HCT116 (cell line): ENCODE measurements at regions not wholly inside any gene's neighbourhood (a gene's known extent, or its start where the extent isn't known, plus 50 kb on each side); places are given as distances from the start of the nearest gene placed in this dataset.

Experiments
- ATAC-seq: fragments of 200-7000 bp; cut with Tn5 transposase; 2 replicates; pipeline ENCODE4 v1.9.1; 2020; ENCODE audit warnings: mild to moderate bottlenecking, moderate library complexity
- BruUV-seq: library from RNA; stranded (reverse); fragments of 400-500 nt; replicated peaks from 2 replicates; lab custom pipeline; 2021; lab: Mats Ljungman, UMichigan
- CTCF ChIA-PET: fragments of 300-600 bp; sonication (Branson Sonifier 250); formaldehyde crosslinking; loops from one replicate; lab custom pipeline; 2021; ENCODE audit warnings: antibody characterized with exemption; lab: Charles Lee
- POLR2A ChIA-PET: fragments of 300-600, 350-600 bp; sonication (Branson Sonifier 250); formaldehyde crosslinking; loops from one replicate; lab custom pipeline; 2021; ENCODE audit warnings: antibody characterized with exemption; lab: Charles Lee
- RAD21 ChIA-PET, 2 experiments: fragments of 300-600 bp; sonication (Branson Sonifier 250); formaldehyde crosslinking; loops; one replicate each; lab custom pipeline; 2023; ENCODE audit warnings: low total read pairs in 2 of 2; ENCODE audit not compliant: uncharacterized antibody in 2 of 2, unreplicated experiment in 2 of 2, low non-redundant PET in 1 of 2; lab: Charles Lee
- DNase-seq: peaks from one replicate; pipeline ENCODE4 v3.0.0-alpha.2; 2010; ENCODE audit warnings: low read depth, low spot score
- H2AFZ ChIP-seq: fragments of 200-600 bp; shearing (Covaris generic), sonication (generic); 2 replicates; pipeline ENCODE4 v1.6.1; 2017; ENCODE audit warnings: low read depth, mixed run types, mixed read lengths, antibody characterized with exemption, low read length; ENCODE audit not compliant: poor library complexity, severe bottlenecking
- H3K27ac ChIP-seq: 2 replicates; pipeline ENCODE4 v1.5.1; 2012; ENCODE audit warnings: low read depth, low read length
- H3K27me3 ChIP-seq: fragments of 200-600 bp; sonication (generic); 2 replicates; pipeline ENCODE4 v1.6.1; 2016; ENCODE audit warnings: mixed run types, low read length, mixed read lengths; ENCODE audit not compliant: insufficient read depth
- H3K36me3 ChIP-seq, 2 experiments: fragments of 200-500 bp in 1 of 2; fragments of 200-600 bp in 1 of 2; sonication (Bioruptor generic) in 1 of 2; sonication (generic) in 1 of 2; 2 replicates each; pipeline versions ENCODE4 v1.5.1 to v1.6.1; 2014 to 2016; ENCODE audit warnings: low read length in 2 of 2, inconsistent platforms in 1 of 2, mixed read lengths in 1 of 2, mixed run types in 1 of 2; ENCODE audit not compliant: insufficient read depth in 2 of 2, control insufficient read depth in 1 of 2
- H3K4me1 ChIP-seq, 2 experiments: fragments of 200-600 bp in 1 of 2; sonication (generic) in 1 of 2; 2 replicates each; pipeline versions ENCODE4 v1.5.1 to v1.6.1; 2012 to 2017; ENCODE audit warnings: low read length in 2 of 2, inconsistent platforms in 1 of 2, mild to moderate bottlenecking in 1 of 2, mixed read lengths in 1 of 2, mixed run types in 1 of 2, moderate library complexity in 1 of 2; ENCODE audit not compliant: insufficient read depth in 2 of 2, control insufficient read depth in 1 of 2
- H3K4me2 ChIP-seq: fragments of 200-600 bp; sonication (generic); 2 replicates; pipeline ENCODE4 v1.6.1; 2017; ENCODE audit warnings: mixed run types, low read length, mixed read lengths
- H3K4me3 ChIP-seq, 2 experiments: fragments of 200-600 bp in 1 of 2; sonication (generic) in 1 of 2; replicated peaks in 1 of 2; 2 replicates each; pipeline ENCODE4 v1.5.1; 2011 to 2016; ENCODE audit warnings: low read length in 2 of 2, control low read depth in 1 of 2, low read depth in 1 of 2, mild to moderate bottlenecking in 1 of 2, mixed read lengths in 1 of 2, mixed run types in 1 of 2
- H3K79me2 ChIP-seq: fragments of 200-600 bp; sonication (generic); 2 replicates; pipeline ENCODE4 v1.6.1; 2017; ENCODE audit warnings: mild to moderate bottlenecking, mixed run types, low read length, moderate library complexity, mixed read lengths; ENCODE audit not compliant: insufficient read depth
- H3K9ac ChIP-seq: fragments of 200-600 bp; sonication (generic); 2 replicates; pipeline ENCODE4 v1.6.1; 2016; ENCODE audit warnings: low read length, mixed read lengths
- H3K9me2 ChIP-seq: fragments of 200-600 bp; sonication (generic), shearing (Covaris generic); 2 replicates; pipeline ENCODE4 v1.6.1; 2017; ENCODE audit warnings: mixed run types, mild to moderate bottlenecking, moderate library complexity; ENCODE audit not compliant: insufficient read depth
- H3K9me3 ChIP-seq, 2 experiments: fragments of 200-500 bp in 1 of 2; fragments of 200-600 bp in 1 of 2; sonication (Bioruptor generic) in 1 of 2; sonication (generic) in 1 of 2; 2 replicates each; pipeline ENCODE4 v1.6.1; 2014 to 2017; ENCODE audit warnings: low read length in 2 of 2, mixed read lengths in 2 of 2, inconsistent platforms in 1 of 2, low read depth in 1 of 2, mild to moderate bottlenecking in 1 of 2, mixed run types in 1 of 2, moderate library complexity in 1 of 2; ENCODE audit not compliant: control insufficient read depth in 1 of 2, insufficient read depth in 1 of 2
- H4K20me1 ChIP-seq: fragments of 200-600 bp; sonication (generic), shearing (Covaris generic); 2 replicates; pipeline ENCODE4 v1.6.1; 2017; ENCODE audit warnings: mixed run types, mild to moderate bottlenecking, moderate library complexity; ENCODE audit not compliant: insufficient read depth
- CEBPB ChIP-seq: IDR thresholded peaks from 2 replicates; pipeline ENCODE4 v1.6.1; 2012; ENCODE audit warnings: low read depth
- CTCF ChIP-seq, 3 experiments: fragments of 200-600 bp in 1 of 3; sonication (generic) in 1 of 3; IDR thresholded peaks in 2 of 3; conservative IDR thresholded peaks in 1 of 3; 2 replicates each; pipeline ENCODE4 v1.5.1; 2012 to 2017; ENCODE audit warnings: low read depth in 2 of 3, low read length in 2 of 3, antibody characterized with exemption in 1 of 3, borderline replicate concordance in 1 of 3, control low read depth in 1 of 3, mild to moderate bottlenecking in 1 of 3, mixed read lengths in 1 of 3, mixed run types in 1 of 3, moderate library complexity in 1 of 3; ENCODE audit not compliant: insufficient read depth in 1 of 3
- EGR1 ChIP-seq: IDR thresholded peaks from 2 replicates; pipeline ENCODE4 v1.6.1; 2012; ENCODE audit warnings: low read depth
- ELF1 ChIP-seq: IDR thresholded peaks from 2 replicates; pipeline ENCODE4 v1.6.1; 2012; ENCODE audit warnings: low read depth, borderline replicate concordance
- EZH2phosphoT487 ChIP-seq: fragments of 200-600 bp; IDR thresholded peaks from 2 replicates; pipeline ENCODE4 v1.6.1; 2018; ENCODE audit warnings: antibody characterized with exemption, borderline replicate concordance
- FOSL1 ChIP-seq: IDR thresholded peaks from 2 replicates; pipeline ENCODE4 v1.6.1; 2012; ENCODE audit warnings: low read depth
- JUND ChIP-seq: IDR thresholded peaks from 2 replicates; pipeline ENCODE4 v1.6.1; 2012
- POLR2A ChIP-seq: IDR thresholded peaks from 2 replicates; pipeline ENCODE4 v1.7.0; 2011; ENCODE audit warnings: borderline replicate concordance; ENCODE audit not compliant: insufficient read depth, insufficient read length; ENCODE audit errors: extremely low read depth
- POLR2AphosphoS5 ChIP-seq: IDR thresholded peaks from 2 replicates; pipeline ENCODE4 v1.6.1; 2011; ENCODE audit warnings: mild to moderate bottlenecking, low read depth, low read length, moderate library complexity
- SP1 ChIP-seq: IDR thresholded peaks from 2 replicates; pipeline ENCODE4 v1.6.1; 2012; ENCODE audit warnings: low read depth
- SRF ChIP-seq: IDR thresholded peaks from 2 replicates; pipeline ENCODE4 v1.6.1; 2012; ENCODE audit warnings: low read depth
- TCF7L2 ChIP-seq: IDR thresholded peaks from 2 replicates; pipeline ENCODE4 v1.7.0; 2011; ENCODE audit warnings: borderline replicate concordance, inconsistent platforms; ENCODE audit not compliant: insufficient read depth, insufficient read length; ENCODE audit errors: extremely low read depth
- YY1 ChIP-seq: IDR thresholded peaks from 2 replicates; pipeline ENCODE4 v1.6.1; 2011; ENCODE audit warnings: low read length, low read depth, moderate library complexity, mild to moderate bottlenecking; ENCODE audit not compliant: insufficient replicate concordance; ENCODE audit errors: extremely low read depth
- ZBTB33 ChIP-seq: IDR thresholded peaks from 2 replicates; pipeline ENCODE4 v1.6.1; 2011; ENCODE audit warnings: mild to moderate bottlenecking, low read length, moderate library complexity; ENCODE audit not compliant: insufficient replicate concordance; ENCODE audit errors: extremely low read depth
- ZNF274 ChIP-seq: fragments of 200-500 bp; sonication (Bioruptor generic); IDR thresholded peaks from 2 replicates; pipeline ENCODE4 v1.6.1; 2014; ENCODE audit warnings: mild to moderate bottlenecking, low read depth, low read length, inconsistent platforms
- intact Hi-C: fragments of 100-400 bp; cut with micrococcal nuclease; formaldehyde crosslinking; loops from 2 replicates; pipeline ENCODE4 v1.10.0; 2022
- TF ChIP-seq, protein P1 (sequence below): IDR thresholded peaks from 2 replicates; pipeline ENCODE4 v1.6.1; 2012; ENCODE audit warnings: low read depth
- TF ChIP-seq, protein P2 (sequence below): IDR thresholded peaks from 2 replicates; pipeline ENCODE4 v1.6.1; 2012

DNA sequence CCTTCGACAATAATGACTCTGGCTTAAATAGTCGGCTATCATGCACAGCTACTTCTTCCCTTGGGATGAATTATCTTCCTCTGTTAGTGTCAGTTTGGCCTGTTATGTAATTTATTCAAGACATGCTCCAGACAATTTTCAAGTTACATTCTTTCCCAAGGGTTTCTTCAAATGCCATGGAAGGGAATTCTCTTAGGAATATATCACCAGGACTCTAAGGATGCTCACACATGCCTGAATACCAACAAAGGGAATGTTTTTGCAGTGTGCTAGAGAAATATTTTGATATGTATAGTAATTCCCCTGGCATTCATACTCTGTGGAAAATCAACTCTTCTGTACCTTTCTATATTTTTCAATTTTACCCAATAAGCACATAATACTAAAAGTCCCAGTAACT is 286.0 kb upstream of the KYNU start:
- BruUV-seq = no TSS peak
- no peak overlapping the region for H3K4me3 ChIP-seq
- no peaks in the 10 kb centered on the region for H3K4me1 ChIP-seq
- no peak overlapping the region for H2AFZ ChIP-seq
- H3K36me3 ChIP-seq = no peaks in the 10 kb centered on the region
- CTCF ChIA-PET = no interaction called here
- no peak overlapping the region for H3K4me2 ChIP-seq
- POLR2A ChIA-PET = no interaction called here
- no peak overlapping the region for H3K9ac ChIP-seq
- no peaks in the 10 kb centered on the region for H3K27me3 ChIP-seq
- TF ChIP-seq ZNF274 (no peak), ZBTB33 (no peak), JUND (no peak), ELF1 (no peak), YY1 (no peak), CEBPB (no peak), SRF (no peak), CTCF (IDR thresholded peaks at IDR 0.05 in 2 of 3, conservative IDR thresholded peaks at IDR 0.05 in 1 of 3; ENCODE audit: borderline replicate concordance in 1 of 3, insufficient read depth in 1 of 3, low read depth in 2 of 3, low read length in 2 of 3) (no peak), EZH2phosphoT487 (no peak), EGR1 (no peak), POLR2AphosphoS5 (no peak), TCF7L2 (no peak), SP1 (no peak), POLR2A (no peak), FOSL1 (no peak)
- TF ChIP-seq, protein P1, sequence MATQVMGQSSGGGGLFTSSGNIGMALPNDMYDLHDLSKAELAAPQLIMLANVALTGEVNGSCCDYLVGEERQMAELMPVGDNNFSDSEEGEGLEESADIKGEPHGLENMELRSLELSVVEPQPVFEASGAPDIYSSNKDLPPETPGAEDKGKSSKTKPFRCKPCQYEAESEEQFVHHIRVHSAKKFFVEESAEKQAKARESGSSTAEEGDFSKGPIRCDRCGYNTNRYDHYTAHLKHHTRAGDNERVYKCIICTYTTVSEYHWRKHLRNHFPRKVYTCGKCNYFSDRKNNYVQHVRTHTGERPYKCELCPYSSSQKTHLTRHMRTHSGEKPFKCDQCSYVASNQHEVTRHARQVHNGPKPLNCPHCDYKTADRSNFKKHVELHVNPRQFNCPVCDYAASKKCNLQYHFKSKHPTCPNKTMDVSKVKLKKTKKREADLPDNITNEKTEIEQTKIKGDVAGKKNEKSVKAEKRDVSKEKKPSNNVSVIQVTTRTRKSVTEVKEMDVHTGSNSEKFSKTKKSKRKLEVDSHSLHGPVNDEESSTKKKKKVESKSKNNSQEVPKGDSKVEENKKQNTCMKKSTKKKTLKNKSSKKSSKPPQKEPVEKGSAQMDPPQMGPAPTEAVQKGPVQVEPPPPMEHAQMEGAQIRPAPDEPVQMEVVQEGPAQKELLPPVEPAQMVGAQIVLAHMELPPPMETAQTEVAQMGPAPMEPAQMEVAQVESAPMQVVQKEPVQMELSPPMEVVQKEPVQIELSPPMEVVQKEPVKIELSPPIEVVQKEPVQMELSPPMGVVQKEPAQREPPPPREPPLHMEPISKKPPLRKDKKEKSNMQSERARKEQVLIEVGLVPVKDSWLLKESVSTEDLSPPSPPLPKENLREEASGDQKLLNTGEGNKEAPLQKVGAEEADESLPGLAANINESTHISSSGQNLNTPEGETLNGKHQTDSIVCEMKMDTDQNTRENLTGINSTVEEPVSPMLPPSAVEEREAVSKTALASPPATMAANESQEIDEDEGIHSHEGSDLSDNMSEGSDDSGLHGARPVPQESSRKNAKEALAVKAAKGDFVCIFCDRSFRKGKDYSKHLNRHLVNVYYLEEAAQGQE = no peak
- TF ChIP-seq, protein P2, sequence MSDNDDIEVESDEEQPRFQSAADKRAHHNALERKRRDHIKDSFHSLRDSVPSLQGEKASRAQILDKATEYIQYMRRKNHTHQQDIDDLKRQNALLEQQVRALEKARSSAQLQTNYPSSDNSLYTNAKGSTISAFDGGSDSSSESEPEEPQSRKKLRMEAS = no peak
- intact Hi-C loops = no loop called here
- ATAC-seq (no peak), DNase-seq (no peak)
- H3K9me2 ChIP-seq = no peaks in the 10 kb centered on the region
- H3K27ac ChIP-seq = no peak overlapping the region
- H4K20me1 ChIP-seq = no peaks in the 10 kb centered on the region
- no peaks in the 10 kb centered on the region for H3K9me3 ChIP-seq
- RAD21 ChIA-PET = no interaction called here
- H3K79me2 ChIP-seq = no peaks in the 10 kb centered on the region
